Neural cell (in vitro differentiated cells): ENCODE measurements at regions not wholly inside any gene's neighbourhood (a gene's known extent, or its start where the extent isn't known, plus 50 kb on each side); places are given as distances from the start of the nearest gene placed in this dataset.

ENCODE experiments used
- H2AFZ ChIP-seq: fragments of 200-600, 300-800 bp; sonication (generic), shearing (Covaris generic); 2 replicates; pipeline ENCODE4 v1.6.0; 2014; ENCODE audit warnings: low read depth, mild to moderate bottlenecking, antibody characterized with exemption, low read length, moderate library complexity
- H3F3A ChIP-seq: fragments of 200-600 bp; shearing (Covaris generic); 2 replicates; pipeline ENCODE4 v1.6.1; 2016; ENCODE audit warnings: mild to moderate bottlenecking, moderate library complexity, mixed read lengths, antibody characterized with exemption, low read length; ENCODE audit not compliant: insufficient read depth, poor library complexity, severe bottlenecking
- H3K27ac ChIP-seq: fragments of 200-600, 300-800 bp; sonication (generic), shearing (Covaris generic); 2 replicates; pipeline ENCODE4 v1.5.1; 2014; ENCODE audit warnings: mild to moderate bottlenecking, low read length, moderate library complexity
- H3K27me3 ChIP-seq: fragments of 300-800, 200-600 bp; sonication (generic), shearing (Covaris generic); 2 replicates; pipeline ENCODE4 v1.6.0; 2014; ENCODE audit warnings: mild to moderate bottlenecking, low read depth, low read length, moderate library complexity; ENCODE audit not compliant: insufficient read depth
- H3K36me3 ChIP-seq: fragments of 300-800, 200-600 bp; sonication (generic), shearing (Covaris generic); 2 replicates; pipeline ENCODE4 v1.5.1; 2014; ENCODE audit warnings: mild to moderate bottlenecking, antibody characterized with exemption, low read length, moderate library complexity; ENCODE audit not compliant: insufficient read depth
- H3K4me2 ChIP-seq: fragments of 300-800, 200-600 bp; sonication (generic), shearing (Covaris generic); 2 replicates; pipeline ENCODE4 v1.6.0; 2014; ENCODE audit warnings: mild to moderate bottlenecking, low read length
- H3K4me3 ChIP-seq: fragments of 300-800, 200-600 bp; sonication (generic), shearing (Covaris generic); 2 replicates; pipeline ENCODE4 v1.5.1; 2014; ENCODE audit warnings: mild to moderate bottlenecking, low read length, moderate library complexity
- H3K79me2 ChIP-seq: fragments of 200-600 bp; shearing (Covaris generic); replicated peaks from 2 replicates; pipeline ENCODE4 v1.6.0; 2014; ENCODE audit warnings: mild to moderate bottlenecking, low read length, moderate library complexity; ENCODE audit not compliant: insufficient read depth
- H3K9ac ChIP-seq: fragments of 300-800, 200-600 bp; sonication (generic), shearing (Covaris generic); 2 replicates; pipeline ENCODE4 v1.6.1; 2016; ENCODE audit warnings: mild to moderate bottlenecking, low read length, mixed read lengths
- H3K9me2 ChIP-seq: fragments of 200-600 bp; shearing (Covaris generic); 2 replicates; pipeline ENCODE4 v1.6.1; 2016; ENCODE audit warnings: mild to moderate bottlenecking, low read length, mixed read lengths; ENCODE audit not compliant: insufficient read depth
- H3K9me3 ChIP-seq: fragments of 200-600, 300-800 bp; sonication (generic), shearing (Covaris generic); 2 replicates; pipeline ENCODE4 v1.6.1; 2016; ENCODE audit warnings: mild to moderate bottlenecking, mixed run types, low read length, moderate library complexity, mixed read lengths
- H4K20me1 ChIP-seq: fragments of 200-600 bp; shearing (Covaris generic); 2 replicates; pipeline ENCODE4 v1.6.1; 2016; ENCODE audit warnings: mild to moderate bottlenecking, mixed run types; ENCODE audit not compliant: insufficient read depth
- CTCF ChIP-seq: fragments of 450-650 bp; IDR thresholded peaks from 2 replicates; pipeline ENCODE4 v1.5.1; 2014; ENCODE audit warnings: antibody characterized with exemption, mild to moderate bottlenecking, moderate library complexity; ENCODE audit not compliant: poor library complexity, severe bottlenecking
- EP300 ChIP-seq: fragments of 450-650 bp; conservative IDR thresholded peaks from 2 replicates; pipeline ENCODE4 v1.6.1; 2014; ENCODE audit warnings: antibody characterized with exemption, mild to moderate bottlenecking, moderate library complexity; ENCODE audit not compliant: poor library complexity, severe bottlenecking
- EZH2 ChIP-seq: fragments of 200-600, 300-800 bp; shearing (Covaris generic), sonication (generic); IDR thresholded peaks from 2 replicates; pipeline ENCODE4 v1.6.1; 2014; ENCODE audit warnings: antibody characterized with exemption, low read length, borderline replicate concordance, mild to moderate bottlenecking; ENCODE audit not compliant: insufficient read depth, poor library complexity, severe bottlenecking
- MXI1 ChIP-seq: fragments of 450-650 bp; conservative IDR thresholded peaks from 2 replicates; pipeline ENCODE4 v1.6.1; 2014; ENCODE audit warnings: antibody characterized with exemption, mild to moderate bottlenecking; ENCODE audit not compliant: poor library complexity, severe bottlenecking
- POLR2AphosphoS5 ChIP-seq: IDR thresholded peaks from 2 replicates; pipeline ENCODE4 v1.6.1; 2012
- RAD21 ChIP-seq: fragments of 450-650 bp; conservative IDR thresholded peaks from 2 replicates; pipeline ENCODE4 v1.6.1; 2014; ENCODE audit warnings: antibody characterized with exemption, mild to moderate bottlenecking, moderate library complexity
- SMC3 ChIP-seq: fragments of 450-650 bp; conservative IDR thresholded peaks from 2 replicates; pipeline ENCODE4 v1.6.1; 2014; ENCODE audit warnings: antibody characterized with exemption, mild to moderate bottlenecking, moderate library complexity; ENCODE audit not compliant: poor library complexity
- TAF1 ChIP-seq: IDR thresholded peaks from 2 replicates; pipeline ENCODE4 v1.6.1; 2012; ENCODE audit warnings: low read depth
- TF ChIP-seq, protein P1 (sequence below): IDR thresholded peaks from 2 replicates; pipeline ENCODE4 v1.6.1; 2012; ENCODE audit warnings: borderline replicate concordance

DNA sequence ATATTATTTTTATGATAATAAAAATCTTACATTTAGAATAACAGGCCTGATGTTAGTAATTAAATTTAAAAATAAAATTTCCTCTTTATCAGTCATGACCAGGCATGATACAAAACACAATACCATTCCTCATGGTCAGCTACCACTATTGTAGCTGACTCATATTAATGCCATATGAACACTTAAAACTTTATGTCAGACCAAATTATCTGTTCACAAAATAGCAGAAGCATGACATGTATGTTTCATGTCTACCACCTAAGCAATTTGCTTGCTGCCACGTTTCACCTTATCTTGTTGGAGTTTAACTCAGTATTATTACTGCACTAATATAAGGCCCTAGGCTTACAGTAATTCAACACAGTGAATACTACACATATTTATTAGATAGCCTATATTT is 65.7 kb downstream of the HTR1B start:
- no peaks in the 10 kb centered on the region for H3K9me2 ChIP-seq
- TF ChIP-seq SMC3, result no peak
- TF ChIP-seq TAF1, result no peak
- no peak for TF ChIP-seq MXI1
- TF ChIP-seq EP300, result no peak
- TF ChIP-seq CTCF, result no peak
- TF ChIP-seq RAD21, result no peak
- no peak for TF ChIP-seq POLR2AphosphoS5
- TF ChIP-seq, protein P1, sequence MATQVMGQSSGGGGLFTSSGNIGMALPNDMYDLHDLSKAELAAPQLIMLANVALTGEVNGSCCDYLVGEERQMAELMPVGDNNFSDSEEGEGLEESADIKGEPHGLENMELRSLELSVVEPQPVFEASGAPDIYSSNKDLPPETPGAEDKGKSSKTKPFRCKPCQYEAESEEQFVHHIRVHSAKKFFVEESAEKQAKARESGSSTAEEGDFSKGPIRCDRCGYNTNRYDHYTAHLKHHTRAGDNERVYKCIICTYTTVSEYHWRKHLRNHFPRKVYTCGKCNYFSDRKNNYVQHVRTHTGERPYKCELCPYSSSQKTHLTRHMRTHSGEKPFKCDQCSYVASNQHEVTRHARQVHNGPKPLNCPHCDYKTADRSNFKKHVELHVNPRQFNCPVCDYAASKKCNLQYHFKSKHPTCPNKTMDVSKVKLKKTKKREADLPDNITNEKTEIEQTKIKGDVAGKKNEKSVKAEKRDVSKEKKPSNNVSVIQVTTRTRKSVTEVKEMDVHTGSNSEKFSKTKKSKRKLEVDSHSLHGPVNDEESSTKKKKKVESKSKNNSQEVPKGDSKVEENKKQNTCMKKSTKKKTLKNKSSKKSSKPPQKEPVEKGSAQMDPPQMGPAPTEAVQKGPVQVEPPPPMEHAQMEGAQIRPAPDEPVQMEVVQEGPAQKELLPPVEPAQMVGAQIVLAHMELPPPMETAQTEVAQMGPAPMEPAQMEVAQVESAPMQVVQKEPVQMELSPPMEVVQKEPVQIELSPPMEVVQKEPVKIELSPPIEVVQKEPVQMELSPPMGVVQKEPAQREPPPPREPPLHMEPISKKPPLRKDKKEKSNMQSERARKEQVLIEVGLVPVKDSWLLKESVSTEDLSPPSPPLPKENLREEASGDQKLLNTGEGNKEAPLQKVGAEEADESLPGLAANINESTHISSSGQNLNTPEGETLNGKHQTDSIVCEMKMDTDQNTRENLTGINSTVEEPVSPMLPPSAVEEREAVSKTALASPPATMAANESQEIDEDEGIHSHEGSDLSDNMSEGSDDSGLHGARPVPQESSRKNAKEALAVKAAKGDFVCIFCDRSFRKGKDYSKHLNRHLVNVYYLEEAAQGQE, result no peak
- TF ChIP-seq EZH2, result no peak
- H3K4me3 ChIP-seq, result no peak overlapping the region
- H3F3A ChIP-seq, result no peaks in the 10 kb centered on the region
- no peak overlapping the region for H2AFZ ChIP-seq
- no peaks in the 10 kb centered on the region for H3K79me2 ChIP-seq
- H3K27me3 ChIP-seq, result no peaks in the 10 kb centered on the region
- no peaks in the 10 kb centered on the region for H3K36me3 ChIP-seq
- no peak overlapping the region for H3K4me2 ChIP-seq
- no peaks in the 10 kb centered on the region for H3K9me3 ChIP-seq
- H3K27ac ChIP-seq, result no peak overlapping the region
- H4K20me1 ChIP-seq, result no peaks in the 10 kb centered on the region
- H3K9ac ChIP-seq, result no peak overlapping the region

- Histone ChIP-seq H3K9me2 (no peaks in the 10 kb centered on the region), H3K9ac (no peak overlapping the region), H4K20me1 (no peaks in the 10 kb centered on the region), H3K27me3 (no peaks in the 10 kb centered on the region), H3K36me3 (no peaks in the 10 kb centered on the region), H3K4me3 (no peak overlapping the region), H3K9me3 (no peaks in the 10 kb centered on the region), H3K4me2 (no peak overlapping the region), H3K27ac (no peak overlapping the region), H2AFZ (no peak overlapping the region), H3F3A (no peaks in the 10 kb centered on the region), H3K79me2 (no peaks in the 10 kb centered on the region)
- TF ChIP-seq TAF1 (no peak), MXI1 (no peak), RAD21 (no peak), SMC3 (no peak), EP300 (no peak)
Measured at GRCh38 chr6:77389402-77389801, 73.9 kb downstream of the HTR1B start.

- Histone ChIP-seq H4K20me1 (no peaks in the 10 kb centered on the region), H3K4me3 (no peak overlapping the region), H3F3A (no peaks in the 10 kb centered on the region), H3K9me3 (no peaks in the 10 kb centered on the region), H3K27ac (no peak overlapping the region), H3K36me3 (no peaks in the 10 kb centered on the region), H3K79me2 (no peaks in the 10 kb centered on the region), H3K9ac (no peak overlapping the region), H3K9me2 (no peaks in the 10 kb centered on the region), H3K27me3 (no peaks in the 10 kb centered on the region), H2AFZ (no peak overlapping the region), H3K4me2 (no peak overlapping the region)
- TF ChIP-seq, protein P1, result no peak
- TF ChIP-seq POLR2AphosphoS5 (no peak), MXI1 (no peak), RAD21 (no peak), TAF1 (no peak), SMC3 (no peak), EZH2 (no peak), CTCF (no peak), EP300 (no peak)
Measured at GRCh38 chr6:77383026-77383425, 80.3 kb downstream of the HTR1B start.
